K562 (cell line): ENCODE measurements at regions not wholly inside any gene's neighbourhood (a gene's known extent, or its start where the extent isn't known, plus 50 kb on each side); places are given as distances from the start of the nearest gene placed in this dataset.
A peak's percentile ranks its signal among the peaks of the same experiment; 100 is the strongest.
"Not testable (repeated sequence)": the region's sequence is repeated elsewhere in the genome, so short reads cannot be mapped to it uniquely, and the experiment has no call there.

Source experiments
- ATAC-seq: fragments of 200-7000 bp; cut with Tn5 transposase; 3 replicates; pipeline ENCODE4 v1.9.1; 2020; ENCODE audit warnings: moderate library complexity
- BruUV-seq: library from RNA; stranded (reverse); fragments of 400-500 nt; replicated peaks from 2 replicates; lab custom pipeline; 2021; lab: Mats Ljungman, UMichigan
- CTCF ChIA-PET: fragments of 300-600 bp; formaldehyde crosslinking; extraction: SDS; loops from one replicate; lab custom pipeline; 2021; ENCODE audit warnings: low intra/inter-chr PET ratio; lab: Yijun Ruan, JAX
- POLR2A ChIA-PET: fragments of 300-600, 350-650 bp; sonication (Branson Sonifier 250); formaldehyde crosslinking; extraction: SDS; loops from one replicate; lab custom pipeline; 2021; ENCODE audit warnings: antibody characterized with exemption, inconsistent platforms; lab: Yijun Ruan, JAX
- DNase-seq, 4 experiments: peaks; one replicate each; pipeline versions ENCODE4 v3.0.0 to v3.0.0-alpha.2; 2011 to 2018; ENCODE audit warnings: low spot score in 3 of 4, mixed read lengths in 3 of 4; ENCODE audit errors: extremely low read depth in 1 of 4
- FAIRE-seq: peaks from 2 replicates; lab custom pipeline; 2011; peaks lifted over from hg19 to GRCh38; lab: Jason Lieb, UNC
- H2AFZ ChIP-seq: 2 replicates; pipeline ENCODE4 v1.6.0; 2011; ENCODE audit warnings: low read depth, low read length, control low read depth, inconsistent platforms
- H3K27ac ChIP-seq: fragments of 200-600 bp; 3 replicates; pipeline ENCODE4 v1.8.0; 2011; ENCODE audit warnings: low read depth, mild to moderate bottlenecking, control low read depth, inconsistent platforms, low read length, moderate library complexity, mixed read lengths; ENCODE audit errors: extremely low read depth
- H3K27me3 ChIP-seq, 2 experiments: fragments of 300-600 bp in 1 of 2; 2 replicates in 1 of 2; 3 replicates in 1 of 2; pipeline versions ENCODE4 v1.6.0 to v1.8.0; 2011; ENCODE audit warnings: inconsistent platforms in 2 of 2, low read length in 2 of 2, mild to moderate bottlenecking in 1 of 2, mixed read lengths in 1 of 2, moderate library complexity in 1 of 2; ENCODE audit not compliant: control insufficient read depth in 2 of 2, insufficient read depth in 2 of 2
- H3K36me3 ChIP-seq: fragments of 300-600 bp; 3 replicates; pipeline ENCODE4 v1.8.0; 2011; ENCODE audit warnings: mild to moderate bottlenecking, low read length, inconsistent platforms; ENCODE audit not compliant: control insufficient read depth, insufficient read depth
- H3K4me1 ChIP-seq, 2 experiments: fragments of 200-600 bp in 1 of 2; replicated peaks in 1 of 2; 2 replicates in 1 of 2; 3 replicates in 1 of 2; pipeline versions ENCODE4 v1.5.1 to v1.8.0; 2011; ENCODE audit warnings: inconsistent platforms in 2 of 2, low read length in 2 of 2, mild to moderate bottlenecking in 1 of 2, mixed read lengths in 1 of 2, moderate library complexity in 1 of 2; ENCODE audit not compliant: control insufficient read depth in 2 of 2, insufficient read depth in 2 of 2
- H3K4me2 ChIP-seq: 2 replicates; pipeline ENCODE4 v1.6.1; 2011; ENCODE audit warnings: low read length, control low read depth, inconsistent platforms, mixed read lengths; ENCODE audit not compliant: insufficient read depth
- H3K4me3 ChIP-seq: fragments of 200-600 bp; sonication (generic), shearing (Covaris generic); 2 replicates; pipeline ENCODE4 v1.5.1; 2016; ENCODE audit warnings: control low read depth, inconsistent platforms
- H3K79me2 ChIP-seq: fragments of 200-600 bp; 3 replicates; pipeline ENCODE4 v1.8.0; 2011; ENCODE audit warnings: low read length, inconsistent platforms; ENCODE audit not compliant: control insufficient read depth, insufficient read depth
- H3K9ac ChIP-seq, 2 experiments: 2 replicates each; pipeline versions ENCODE4 v1.6.0 to v1.6.1; 2011; ENCODE audit warnings: low read depth in 2 of 2, low read length in 2 of 2, control low read depth in 1 of 2, inconsistent platforms in 1 of 2, mild to moderate bottlenecking in 1 of 2, mixed read lengths in 1 of 2; ENCODE audit not compliant: insufficient read depth in 1 of 2
- H3K9me1 ChIP-seq: one replicate; pipeline ENCODE4 v1.6.0; 2011; ENCODE audit warnings: inconsistent platforms, mild to moderate bottlenecking, low read length, moderate library complexity; ENCODE audit not compliant: control insufficient read depth, insufficient read depth
- H3K9me3 ChIP-seq: replicated peaks from 2 replicates; pipeline ENCODE4 v1.5.1; 2011; ENCODE audit warnings: low read depth, low read length, inconsistent platforms; ENCODE audit not compliant: control insufficient read depth, insufficient read depth
- H4K20me1 ChIP-seq: replicated peaks from 2 replicates; pipeline ENCODE4 v1.6.1; 2011; ENCODE audit warnings: low read length, inconsistent platforms, mixed read lengths; ENCODE audit not compliant: control insufficient read depth, insufficient read depth
- CREB3 ChIP-seq: fragments of 450-650 bp; conservative IDR thresholded peaks from 2 replicates; pipeline ENCODE4 v1.6.1; 2016; ENCODE audit warnings: missing genetic modification characterization, low read depth, mild to moderate bottlenecking, missing compliant biosample characterization, moderate library complexity
- HDAC6 ChIP-seq: IDR thresholded peaks from 2 replicates; pipeline ENCODE4 v1.6.1; 2012; ENCODE audit warnings: low read depth, mild to moderate bottlenecking, control low read depth, inconsistent platforms, low read length, moderate library complexity
- HDGF ChIP-seq: fragments of 450-650 bp; IDR thresholded peaks from 2 replicates; pipeline ENCODE4 v1.6.1; 2016
- NR2C1 ChIP-seq, 2 experiments: fragments of 450-650 bp; IDR thresholded peaks; 2 replicates each; pipeline ENCODE4 v1.6.1; 2017; ENCODE audit warnings: mild to moderate bottlenecking in 2 of 2, antibody characterized with exemption in 1 of 2, inconsistent platforms in 1 of 2, missing compliant biosample characterization in 1 of 2, missing genetic modification characterization in 1 of 2
- RB1 ChIP-seq: fragments of 450-650 bp; IDR thresholded peaks from 2 replicates; pipeline ENCODE4 v1.6.1; 2017; ENCODE audit warnings: low read depth, mild to moderate bottlenecking
- RBM22 ChIP-seq: fragments of 200-400 bp; formaldehyde crosslinking; IDR thresholded peaks from 2 replicates; pipeline ENCODE4 v1.6.1; 2018; ENCODE audit warnings: low read length, low read depth; ENCODE audit not compliant: poor library complexity, severe bottlenecking
- ZNF121 ChIP-seq: sonication (generic); formaldehyde crosslinking; conservative IDR thresholded peaks from 2 replicates; pipeline ENCODE4 v1.8.0; 2022; ENCODE audit warnings: missing genetic modification reagents
- ZNF668 ChIP-seq: fragments of 250-450 bp; sonication (Bioruptor Pico); IDR thresholded peaks from 2 replicates; pipeline ENCODE4 v1.8.0; 2022; ENCODE audit warnings: mild to moderate bottlenecking, inconsistent platforms
- WGBS: fragments of 100-300 bp; shearing (Covaris generic); methylation state at CpG from one replicate; pipeline ENCODE4 v1.1.6; 2016; ENCODE audit warnings: low coverage, mixed read lengths; ENCODE audit not compliant: insufficient coverage; ENCODE audit errors: missing lambda C conversion rate; 5-methylcytosine and 5-hydroxymethylcytosine counted together
- in situ Hi-C: fragments of 300-500 bp; cut with MboI; formaldehyde crosslinking; loops from 4 replicates; pipeline ENCODE4 v1.15.0; 2018; ENCODE audit warnings: inconsistent platforms, mixed read lengths
- intact Hi-C: fragments of 100-400 bp; cut with micrococcal nuclease; formaldehyde crosslinking; loops from 2 replicates; pipeline ENCODE4 v1.14.2; 2022
- TF ChIP-seq, protein P1 (sequence below): sonication (generic); formaldehyde crosslinking; IDR thresholded peaks from 2 replicates; pipeline ENCODE4 v1.8.0; 2023; ENCODE audit warnings: mild to moderate bottlenecking, missing genetic modification reagents

- H3K4me2 ChIP-seq, H3K4me1 ChIP-seq, H3K9ac ChIP-seq, H3K9me3 ChIP-seq, DNase-seq, FAIRE-seq, intact Hi-C loops, POLR2A ChIA-PET, H3K27ac ChIP-seq, H3K79me2 ChIP-seq, H2AFZ ChIP-seq, H3K36me3 ChIP-seq, CTCF ChIA-PET, H3K4me3 ChIP-seq, H4K20me1 ChIP-seq, BruUV-seq, ATAC-seq, H3K9me1 ChIP-seq, in situ Hi-C loops: not testable (repeated sequence)
- peaks cover 2 to 33% of the 10 kb centered on the region in 2 experiments; a peak in 3 of 5 replicates for H3K27me3 ChIP-seq
- WGBS = 0% methylated on average over 10 of the region's 10 CpGs
Observed at GRCh38 chr22:49336483-49336882, 491.2 kb downstream of the BRD1 start.

- ChIA-PET CTCF (no interaction called here), POLR2A (interaction anchor here (0.9 kb wide), 1 partner anchor 11 kb away, joined by 3 read pairs; no protein-coding TSS in a partner anchor)
- H3K9me1 ChIP-seq = no peaks in the 10 kb centered on the region
- WGBS = 1% methylated on average over 8 of the region's 10 CpGs
- no peak overlapping the region for H2AFZ ChIP-seq
- no peak overlapping the region for H3K9ac ChIP-seq
- H3K4me1 ChIP-seq = no peaks in the 10 kb centered on the region
- peaks cover 2 to 45% of the 10 kb centered on the region in 2 experiments; a peak in 3 of 5 replicates for H3K27me3 ChIP-seq
- FAIRE-seq (no peak), ATAC-seq (no peak), DNase-seq (peak in 1 of 4 experiments; percentile 0)
- H3K36me3 ChIP-seq = no peaks in the 10 kb centered on the region
- BruUV-seq = no TSS peak
- no peaks in the 10 kb centered on the region for H3K79me2 ChIP-seq
- H4K20me1 ChIP-seq = no peaks in the 10 kb centered on the region
- no peaks in the 10 kb centered on the region for H3K9me3 ChIP-seq
- no peak overlapping the region for H3K4me2 ChIP-seq
- no peak overlapping the region for H3K27ac ChIP-seq
- intact Hi-C loops = no loop called here
- H3K4me3 ChIP-seq = no peak overlapping the region
- in situ Hi-C loops = no loop called here
- TF ChIP-seq ZNF121 (CRISPR knock-in tag) (no peak), HDAC6 (no peak), CREB3 (tag) (no peak), ZNF668 (CRISPR knock-in tag) (no peak), RB1 (no peak), HDGF (no peak), RBM22 (no peak), NR2C1 (IDR thresholded peaks at IDR 0.05) (no peak), NR2C1 (tag; IDR thresholded peaks at IDR 0.05) (no peak)
- TF ChIP-seq, protein P1, sequence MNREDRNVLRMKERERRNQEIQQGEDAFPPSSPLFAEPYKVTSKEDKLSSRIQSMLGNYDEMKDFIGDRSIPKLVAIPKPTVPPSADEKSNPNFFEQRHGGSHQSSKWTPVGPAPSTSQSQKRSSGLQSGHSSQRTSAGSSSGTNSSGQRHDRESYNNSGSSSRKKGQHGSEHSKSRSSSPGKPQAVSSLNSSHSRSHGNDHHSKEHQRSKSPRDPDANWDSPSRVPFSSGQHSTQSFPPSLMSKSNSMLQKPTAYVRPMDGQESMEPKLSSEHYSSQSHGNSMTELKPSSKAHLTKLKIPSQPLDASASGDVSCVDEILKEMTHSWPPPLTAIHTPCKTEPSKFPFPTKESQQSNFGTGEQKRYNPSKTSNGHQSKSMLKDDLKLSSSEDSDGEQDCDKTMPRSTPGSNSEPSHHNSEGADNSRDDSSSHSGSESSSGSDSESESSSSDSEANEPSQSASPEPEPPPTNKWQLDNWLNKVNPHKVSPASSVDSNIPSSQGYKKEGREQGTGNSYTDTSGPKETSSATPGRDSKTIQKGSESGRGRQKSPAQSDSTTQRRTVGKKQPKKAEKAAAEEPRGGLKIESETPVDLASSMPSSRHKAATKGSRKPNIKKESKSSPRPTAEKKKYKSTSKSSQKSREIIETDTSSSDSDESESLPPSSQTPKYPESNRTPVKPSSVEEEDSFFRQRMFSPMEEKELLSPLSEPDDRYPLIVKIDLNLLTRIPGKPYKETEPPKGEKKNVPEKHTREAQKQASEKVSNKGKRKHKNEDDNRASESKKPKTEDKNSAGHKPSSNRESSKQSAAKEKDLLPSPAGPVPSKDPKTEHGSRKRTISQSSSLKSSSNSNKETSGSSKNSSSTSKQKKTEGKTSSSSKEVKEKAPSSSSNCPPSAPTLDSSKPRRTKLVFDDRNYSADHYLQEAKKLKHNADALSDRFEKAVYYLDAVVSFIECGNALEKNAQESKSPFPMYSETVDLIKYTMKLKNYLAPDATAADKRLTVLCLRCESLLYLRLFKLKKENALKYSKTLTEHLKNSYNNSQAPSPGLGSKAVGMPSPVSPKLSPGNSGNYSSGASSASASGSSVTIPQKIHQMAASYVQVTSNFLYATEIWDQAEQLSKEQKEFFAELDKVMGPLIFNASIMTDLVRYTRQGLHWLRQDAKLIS = no peak
Observed at GRCh38 chr22:49334976-49335375, 492.7 kb downstream of the BRD1 start.
